Activated T-cell treated with anti-CD3 and anti-CD28 coated beads, Interleukin-2, amount 50 U/mL, for 48 hours (primary cell): ENCODE measurements at regions not wholly inside any gene's neighbourhood (a gene's known extent, or its start where the extent isn't known, plus 50 kb on each side); places are given as distances from the start of the nearest gene placed in this dataset.
A peak's percentile ranks its signal among the peaks of the same experiment; 100 is the strongest.

Experiments used
- DNase-seq, 2 experiments: peaks; one replicate each; pipeline ENCODE4 v3.0.0-alpha.2; 2020

- DNase-seq: no peak
Observed at GRCh38 chr3:16658004-16658924, 53.0 kb upstream of the DAZL start.

- no peak for DNase-seq
Observed at GRCh38 chr3:16658925-16659793, 53.9 kb upstream of the DAZL start.

GRCh38 chr3:16663854-16664712 lies 58.9 kb upstream of the DAZL start:
- DNase-seq: no peak

GRCh38 chr3:16665282-16665741 lies 60.1 kb upstream of the DAZL start:
- peak; percentile 19 to 27 for DNase-seq

DNA sequence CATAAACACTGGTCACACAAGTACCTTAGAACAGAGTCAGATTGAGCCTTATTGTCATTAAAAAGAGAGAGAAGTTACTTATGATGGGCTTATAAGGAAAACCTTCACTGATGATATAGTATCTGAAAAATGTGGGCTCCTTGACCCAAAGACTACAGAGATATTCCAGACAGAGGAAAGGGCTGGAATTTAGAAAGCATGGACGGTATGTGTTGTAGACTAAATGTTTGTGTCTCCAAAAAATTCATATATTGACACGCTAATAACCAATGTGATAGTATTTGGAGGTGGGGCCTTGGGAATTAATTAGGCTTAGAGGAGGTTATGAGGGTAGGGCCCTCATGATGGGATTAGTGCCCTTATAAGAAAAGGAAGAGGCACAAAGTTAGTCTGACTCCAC lies 61.0 kb upstream of the DAZL start:
- DNase-seq: no peak

GRCh38 chr3:16667633-16668032 lies 62.4 kb upstream of the DAZL start:
- no peak for DNase-seq

GRCh38 chr3:16668776-16669545 lies 63.7 kb upstream of the DAZL start:
- DNase-seq: no peak

GRCh38 chr3:16670191-16670590 lies 65.0 kb upstream of the DAZL start:
- DNase-seq: no peak

GRCh38 chr3:16671690-16672089 lies 66.5 kb upstream of the DAZL start:
- no peak for DNase-seq

GRCh38 chr3:16673530-16673929 lies 68.3 kb upstream of the DAZL start:
- DNase-seq: no peak

DNA sequence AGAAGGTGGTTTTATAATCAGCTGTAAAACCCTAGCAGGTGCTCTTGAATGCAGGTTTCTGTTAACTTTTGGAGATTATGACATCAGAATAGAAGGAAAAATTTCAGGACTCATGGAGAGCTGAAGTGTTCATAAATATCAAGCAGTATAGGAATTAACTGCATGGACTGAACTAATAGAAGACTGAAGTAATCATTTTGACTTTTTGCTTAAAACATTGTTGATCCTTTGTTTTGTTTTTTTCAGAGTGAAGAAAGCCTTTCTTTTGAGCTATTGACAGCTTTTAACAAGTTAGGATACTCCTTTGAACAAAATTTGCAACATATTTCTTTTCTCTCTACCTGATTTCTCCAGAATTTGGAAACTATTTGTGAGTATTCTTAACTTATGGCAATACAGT lies 70.6 kb upstream of the DAZL start:
- DNase-seq: no peak

GRCh38 chr3:16686679-16687078 lies 81.5 kb upstream of the DAZL start:
- no peak for DNase-seq

GRCh38 chr3:16687221-16687620 lies 82.0 kb upstream of the DAZL start:
- DNase-seq: no peak

DNA sequence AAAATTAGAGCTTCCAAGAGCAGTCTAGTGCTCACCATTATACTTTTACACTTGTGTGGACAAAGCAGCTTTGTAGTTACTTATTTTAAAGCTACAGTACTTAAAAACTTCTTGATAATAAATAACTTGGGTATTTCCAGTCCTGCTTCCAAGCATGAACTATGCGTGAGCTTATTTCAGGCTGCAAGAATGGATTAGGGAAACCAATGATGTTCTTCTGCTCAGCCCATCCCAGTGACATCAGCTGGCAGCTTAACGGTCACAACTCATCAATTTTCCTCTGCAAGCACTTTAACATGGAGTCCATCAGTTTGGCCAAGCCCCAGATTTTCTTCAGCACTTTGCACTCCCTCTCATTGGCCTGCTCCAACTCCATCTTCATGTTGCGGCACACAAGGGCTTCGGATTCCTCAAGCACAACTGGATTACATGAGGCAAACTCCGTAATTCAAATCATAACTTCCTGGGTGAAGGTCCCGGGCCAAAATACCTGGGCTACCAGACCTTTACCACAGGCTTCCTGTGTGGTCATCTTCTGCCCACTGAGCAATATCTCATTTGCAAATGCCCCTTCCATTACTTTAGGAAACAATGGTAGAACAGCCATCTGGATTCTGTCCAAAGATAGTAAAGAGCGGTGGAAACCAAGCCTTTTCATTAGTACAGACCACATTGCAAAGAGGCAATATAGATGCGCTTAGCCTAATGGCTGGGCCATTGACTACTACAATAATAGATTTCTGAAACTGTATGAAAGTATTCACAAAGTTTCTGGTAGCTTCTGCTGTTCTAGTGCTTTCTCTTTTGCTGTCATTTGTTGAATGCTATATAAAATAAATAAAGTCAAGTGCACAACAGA lies 87.5 kb upstream of the DAZL start:
- DNase-seq: no peak

GRCh38 chr3:16693820-16694219 lies 88.6 kb upstream of the DAZL start:
- DNase-seq: no peak

GRCh38 chr3:16695710-16696109 lies 90.5 kb upstream of the DAZL start:
- no peak for DNase-seq

GRCh38 chr3:16697443-16698147 lies 92.4 kb upstream of the DAZL start:
- DNase-seq: no peak

GRCh38 chr3:16700651-16701050 lies 95.4 kb upstream of the DAZL start:
- no peak for DNase-seq

DNA sequence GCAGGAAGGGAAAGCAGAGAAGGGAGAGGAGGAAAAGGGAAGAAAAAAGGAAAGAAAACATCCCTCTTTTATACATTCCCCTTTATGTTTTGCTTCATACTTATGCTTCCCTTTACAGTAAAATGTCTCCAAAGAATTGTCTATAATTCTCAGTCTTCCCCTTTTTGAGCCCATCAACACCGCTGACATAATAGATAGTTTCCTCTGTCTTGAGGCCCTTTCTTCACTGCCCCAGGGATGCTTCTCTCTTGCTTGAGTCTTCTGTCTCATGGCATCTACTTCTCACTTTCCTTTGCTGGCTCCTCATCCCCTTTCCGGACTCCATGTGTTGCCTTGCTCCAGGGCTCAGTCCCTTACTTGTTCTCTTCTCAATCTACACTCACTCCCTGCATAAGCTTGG lies 99.7 kb upstream of the DAZL start:
- no peak for DNase-seq

DNA sequence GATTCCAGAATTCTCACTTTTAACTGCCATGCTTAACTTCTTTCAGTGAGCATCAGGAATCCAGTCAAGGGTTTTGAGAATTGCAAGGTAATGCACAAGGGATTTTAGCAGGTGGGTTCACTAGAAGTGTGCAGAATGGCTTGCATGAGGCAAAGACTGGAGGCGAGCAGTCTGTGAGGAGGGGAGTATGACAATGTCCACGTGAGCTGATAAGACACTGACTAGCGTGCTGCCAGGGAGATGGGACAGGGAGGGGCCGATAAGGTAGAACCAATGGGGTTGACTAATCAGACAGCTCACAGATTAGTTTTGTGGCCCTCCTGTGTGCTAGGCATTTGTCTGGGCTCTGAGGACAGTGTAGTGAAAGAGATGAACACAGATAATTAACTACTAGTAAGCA lies 102.0 kb upstream of the DAZL start:
- DNase-seq: no peak
